ENCODE measurements at regions not wholly inside any gene's neighbourhood (a gene's known extent, or its start where the extent isn't known, plus 50 kb on each side); places are given as distances from the start of the nearest gene placed in this dataset.

- H3K4me3 Mint-ChIP-seq: no peak overlapping the region
- no peak overlapping the region for H3K27ac ChIP-seq (ENCODE audit: low read depth, low read length)
- no peaks in the 10 kb centered on the region for H3K27me3 Mint-ChIP-seq
- intact Hi-C loops (cut with micrococcal nuclease): no loop called here
- H3K27ac Mint-ChIP-seq: no peak overlapping the region
- ATAC-seq: no peak
- H3K4me1 ChIP-seq (ENCODE audit: control insufficient read depth in 2 of 2, insufficient read depth in 2 of 2, low read length in 2 of 2): no peaks in the 10 kb centered on the region
- no peak overlapping the region for H3K4me3 ChIP-seq (ENCODE audit: low read length)
- no peaks in the 10 kb centered on the region for H3K36me3 ChIP-seq (ENCODE audit: control insufficient read depth in 2 of 3, insufficient read depth in 3 of 3, low read length in 3 of 3)
- no peaks in the 10 kb centered on the region for H3K27me3 ChIP-seq (ENCODE audit: control insufficient read depth in 2 of 2, insufficient read depth in 2 of 2, low read length in 2 of 2)
- peaks cover 0 to 4% (median 0%) of the 10 kb centered on the region in 5 donors for H3K36me3 Mint-ChIP-seq
- peaks cover 0 to 18% (median 5%) of the 10 kb centered on the region in 11 donors for H3K9me3 Mint-ChIP-seq
- H3K9me3 ChIP-seq (ENCODE audit: control insufficient read depth in 2 of 3, low read length in 3 of 3): no peaks in the 10 kb centered on the region
- POLR2A ChIA-PET: no interaction called here
- peaks cover 0 to 6% (median 0%) of the 10 kb centered on the region in 7 donors for H3K4me1 Mint-ChIP-seq
- DNase-seq: no peak
- CTCF ChIA-PET: no interaction called here
Observed at GRCh38 chr2:67079729-67080128, 317.4 kb upstream of the ETAA1 start.

- intact Hi-C loops (cut with micrococcal nuclease): no loop called here
- ATAC-seq (no peak), DNase-seq (no peak)
- H3K27me3 Mint-ChIP-seq: no peaks in the 10 kb centered on the region
- Histone ChIP-seq H3K27ac (ENCODE audit: low read depth, low read length) (no peak overlapping the region), H3K36me3 (ENCODE audit: control insufficient read depth in 2 of 3, insufficient read depth in 3 of 3, low read length in 3 of 3) (no peaks in the 10 kb centered on the region), H3K9me3 (ENCODE audit: control insufficient read depth in 2 of 3, low read length in 3 of 3) (no peaks in the 10 kb centered on the region), H3K4me3 (ENCODE audit: low read length) (no peak overlapping the region), H3K4me1 (ENCODE audit: control insufficient read depth in 2 of 2, insufficient read depth in 2 of 2, low read length in 2 of 2) (no peaks in the 10 kb centered on the region), H3K27me3 (ENCODE audit: control insufficient read depth in 2 of 2, insufficient read depth in 2 of 2, low read length in 2 of 2) (no peaks in the 10 kb centered on the region)
- ChIA-PET CTCF (no interaction called here), POLR2A (no interaction called here)
- H3K4me1 Mint-ChIP-seq: peaks cover 0 to 6% (median 0%) of the 10 kb centered on the region in 7 donors
- H3K4me3 Mint-ChIP-seq: no peak overlapping the region
- H3K9me3 Mint-ChIP-seq: peaks cover 0 to 20% (median 5%) of the 10 kb centered on the region in 11 donors
- H3K27ac Mint-ChIP-seq: no peak overlapping the region
- H3K36me3 Mint-ChIP-seq: peaks cover 0 to 4% (median 0%) of the 10 kb centered on the region in 5 donors
Observed at GRCh38 chr2:67082813-67083212, 314.3 kb upstream of the ETAA1 start.

- Histone ChIP-seq H3K27ac (ENCODE audit: low read depth, low read length) (no peak overlapping the region), H3K9me3 (ENCODE audit: control insufficient read depth in 2 of 3, low read length in 3 of 3) (no peaks in the 10 kb centered on the region), H3K36me3 (ENCODE audit: control insufficient read depth in 2 of 3, insufficient read depth in 3 of 3, low read length in 3 of 3) (no peaks in the 10 kb centered on the region), H3K4me1 (ENCODE audit: control insufficient read depth in 2 of 2, insufficient read depth in 2 of 2, low read length in 2 of 2) (no peaks in the 10 kb centered on the region), H3K4me3 (ENCODE audit: low read length) (no peak overlapping the region), H3K27me3 (ENCODE audit: control insufficient read depth in 2 of 2, insufficient read depth in 2 of 2, low read length in 2 of 2) (no peaks in the 10 kb centered on the region)
- intact Hi-C loops (cut with micrococcal nuclease): no loop called here
- ATAC-seq: no peak
- H3K4me3 Mint-ChIP-seq: no peak overlapping the region
- no peaks in the 10 kb centered on the region for H3K27me3 Mint-ChIP-seq
- H3K27ac Mint-ChIP-seq: no peak overlapping the region
- ChIA-PET POLR2A (no interaction called here), CTCF (no interaction called here)
- DNase-seq: no peak
- peaks cover 0 to 4% (median 0%) of the 10 kb centered on the region in 5 donors for H3K36me3 Mint-ChIP-seq
- peaks cover 0 to 6% (median 0%) of the 10 kb centered on the region in 7 donors for H3K4me1 Mint-ChIP-seq
- H3K9me3 Mint-ChIP-seq: peaks cover 0 to 26% (median 5%) of the 10 kb centered on the region in 11 donors
Observed at GRCh38 chr2:67083951-67084350, 313.2 kb upstream of the ETAA1 start.

GRCh38 chr2:67085146-67085545 lies 312.0 kb upstream of the ETAA1 start:
- Mint-ChIP-seq H3K4me3 (no peak overlapping the region), H3K27me3 (no peaks in the 10 kb centered on the region), H3K27ac (no peak overlapping the region), H3K36me3 (peaks cover 0 to 4% (median 0%) of the 10 kb centered on the region in 5 donors), H3K9me3 (peaks cover 0 to 22% (median 5%) of the 10 kb centered on the region in 11 donors), H3K4me1 (peaks cover 0 to 6% (median 0%) of the 10 kb centered on the region in 7 donors)
- POLR2A ChIA-PET: no interaction called here
- H3K4me3 ChIP-seq (ENCODE audit: low read length): no peak overlapping the region
- DNase-seq (no peak), ATAC-seq (no peak)
- no peaks in the 10 kb centered on the region for H3K36me3 ChIP-seq (ENCODE audit: control insufficient read depth in 2 of 3, insufficient read depth in 3 of 3, low read length in 3 of 3)
- H3K9me3 ChIP-seq (ENCODE audit: control insufficient read depth in 2 of 3, low read length in 3 of 3): no peaks in the 10 kb centered on the region
- no peaks in the 10 kb centered on the region for H3K27me3 ChIP-seq (ENCODE audit: control insufficient read depth in 2 of 2, insufficient read depth in 2 of 2, low read length in 2 of 2)
- CTCF ChIA-PET: no interaction called here
- H3K4me1 ChIP-seq (ENCODE audit: control insufficient read depth in 2 of 2, insufficient read depth in 2 of 2, low read length in 2 of 2): no peaks in the 10 kb centered on the region
- H3K27ac ChIP-seq (ENCODE audit: low read depth, low read length): no peak overlapping the region
- intact Hi-C loops (cut with micrococcal nuclease): no loop called here

GRCh38 chr2:67091681-67092080 lies 305.5 kb upstream of the ETAA1 start:
- ATAC-seq (no peak), DNase-seq (no peak)
- Mint-ChIP-seq H3K4me1 (no peaks in the 10 kb centered on the region), H3K4me3 (no peak overlapping the region), H3K27ac (no peak overlapping the region), H3K27me3 (no peaks in the 10 kb centered on the region), H3K9me3 (peaks cover 0 to 14% (median 4%) of the 10 kb centered on the region in 11 donors), H3K36me3 (no peaks in the 10 kb centered on the region)
- intact Hi-C loops (cut with micrococcal nuclease): no loop called here
- Histone ChIP-seq H3K36me3 (ENCODE audit: control insufficient read depth in 2 of 3, insufficient read depth in 3 of 3, low read length in 3 of 3) (no peaks in the 10 kb centered on the region), H3K4me3 (ENCODE audit: low read length) (no peak overlapping the region), H3K27ac (ENCODE audit: low read depth, low read length) (no peak overlapping the region), H3K4me1 (ENCODE audit: control insufficient read depth in 2 of 2, insufficient read depth in 2 of 2, low read length in 2 of 2) (no peaks in the 10 kb centered on the region), H3K9me3 (ENCODE audit: control insufficient read depth in 2 of 3, low read length in 3 of 3) (no peaks in the 10 kb centered on the region), H3K27me3 (ENCODE audit: control insufficient read depth in 2 of 2, insufficient read depth in 2 of 2, low read length in 2 of 2) (no peaks in the 10 kb centered on the region)
- CTCF ChIA-PET: no interaction called here
- POLR2A ChIA-PET: no interaction called here

GRCh38 chr2:67095121-67095520 lies 302.0 kb upstream of the ETAA1 start:
- ATAC-seq (no peak), DNase-seq (no peak)
- Mint-ChIP-seq H3K4me3 (no peak overlapping the region), H3K9me3 (peaks cover 0 to 8% (median 3%) of the 10 kb centered on the region in 11 donors), H3K36me3 (no peaks in the 10 kb centered on the region), H3K4me1 (no peaks in the 10 kb centered on the region), H3K27ac (no peak overlapping the region), H3K27me3 (no peaks in the 10 kb centered on the region)
- Histone ChIP-seq H3K4me1 (ENCODE audit: control insufficient read depth in 2 of 2, insufficient read depth in 2 of 2, low read length in 2 of 2) (no peaks in the 10 kb centered on the region), H3K4me3 (ENCODE audit: low read length) (no peak overlapping the region), H3K36me3 (ENCODE audit: control insufficient read depth in 2 of 3, insufficient read depth in 3 of 3, low read length in 3 of 3) (no peaks in the 10 kb centered on the region), H3K27ac (ENCODE audit: low read depth, low read length) (no peak overlapping the region), H3K27me3 (ENCODE audit: control insufficient read depth in 2 of 2, insufficient read depth in 2 of 2, low read length in 2 of 2) (no peaks in the 10 kb centered on the region), H3K9me3 (ENCODE audit: control insufficient read depth in 2 of 3, low read length in 3 of 3) (no peaks in the 10 kb centered on the region)
- POLR2A ChIA-PET: interaction anchor here (0.6 kb wide), 1 partner anchor 39 kb away, joined by 3 read pairs; no protein-coding TSS in a partner anchor
- CTCF ChIA-PET: no interaction called here
- intact Hi-C loops (cut with micrococcal nuclease): no loop called here

- Histone ChIP-seq H3K4me3 (ENCODE audit: low read length) (no peak overlapping the region), H3K27me3 (ENCODE audit: control insufficient read depth in 2 of 2, insufficient read depth in 2 of 2, low read length in 2 of 2) (no peaks in the 10 kb centered on the region), H3K4me1 (ENCODE audit: control insufficient read depth in 2 of 2, insufficient read depth in 2 of 2, low read length in 2 of 2) (no peaks in the 10 kb centered on the region), H3K27ac (ENCODE audit: low read depth, low read length) (no peak overlapping the region), H3K36me3 (ENCODE audit: control insufficient read depth in 2 of 3, insufficient read depth in 3 of 3, low read length in 3 of 3) (no peaks in the 10 kb centered on the region), H3K9me3 (ENCODE audit: control insufficient read depth in 2 of 3, low read length in 3 of 3) (no peaks in the 10 kb centered on the region)
- CTCF ChIA-PET: no interaction called here
- Mint-ChIP-seq H3K27me3 (no peaks in the 10 kb centered on the region), H3K36me3 (no peaks in the 10 kb centered on the region), H3K4me3 (no peak overlapping the region), H3K9me3 (peaks cover 0 to 5% (median 1%) of the 10 kb centered on the region in 11 donors), H3K4me1 (no peaks in the 10 kb centered on the region), H3K27ac (no peak overlapping the region)
- intact Hi-C loops (cut with micrococcal nuclease): no loop called here
- DNase-seq (no peak), ATAC-seq (no peak)
- POLR2A ChIA-PET: no interaction called here
Observed at GRCh38 chr2:67096886-67097285, 300.2 kb upstream of the ETAA1 start.
